ENCODE measurements at regions not wholly inside any gene's neighbourhood (a gene's known extent, or its start where the extent isn't known, plus 50 kb on each side); places are given as distances from the start of the nearest gene placed in this dataset.

DNA sequence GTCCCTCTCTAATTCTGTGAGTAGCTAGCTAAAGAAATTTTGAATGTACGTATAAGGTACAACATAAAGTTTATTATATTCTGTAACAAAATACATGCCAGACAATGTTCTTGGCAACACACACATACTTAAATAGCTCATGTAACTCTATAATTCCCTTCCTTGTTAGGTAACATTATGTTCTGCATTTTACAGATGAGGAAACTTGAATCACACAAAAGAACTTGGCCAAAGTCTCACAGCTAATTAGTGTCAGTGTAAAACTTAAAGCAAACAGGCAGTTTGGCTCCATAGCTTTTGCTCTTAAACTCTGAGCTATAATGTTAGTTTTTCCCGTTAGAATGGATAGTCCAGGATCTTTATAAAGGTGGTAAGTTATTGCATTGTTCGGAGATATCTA is 1091.8 kb upstream of the SLIT2 start:
- TF ChIP-seq, protein P1, sequence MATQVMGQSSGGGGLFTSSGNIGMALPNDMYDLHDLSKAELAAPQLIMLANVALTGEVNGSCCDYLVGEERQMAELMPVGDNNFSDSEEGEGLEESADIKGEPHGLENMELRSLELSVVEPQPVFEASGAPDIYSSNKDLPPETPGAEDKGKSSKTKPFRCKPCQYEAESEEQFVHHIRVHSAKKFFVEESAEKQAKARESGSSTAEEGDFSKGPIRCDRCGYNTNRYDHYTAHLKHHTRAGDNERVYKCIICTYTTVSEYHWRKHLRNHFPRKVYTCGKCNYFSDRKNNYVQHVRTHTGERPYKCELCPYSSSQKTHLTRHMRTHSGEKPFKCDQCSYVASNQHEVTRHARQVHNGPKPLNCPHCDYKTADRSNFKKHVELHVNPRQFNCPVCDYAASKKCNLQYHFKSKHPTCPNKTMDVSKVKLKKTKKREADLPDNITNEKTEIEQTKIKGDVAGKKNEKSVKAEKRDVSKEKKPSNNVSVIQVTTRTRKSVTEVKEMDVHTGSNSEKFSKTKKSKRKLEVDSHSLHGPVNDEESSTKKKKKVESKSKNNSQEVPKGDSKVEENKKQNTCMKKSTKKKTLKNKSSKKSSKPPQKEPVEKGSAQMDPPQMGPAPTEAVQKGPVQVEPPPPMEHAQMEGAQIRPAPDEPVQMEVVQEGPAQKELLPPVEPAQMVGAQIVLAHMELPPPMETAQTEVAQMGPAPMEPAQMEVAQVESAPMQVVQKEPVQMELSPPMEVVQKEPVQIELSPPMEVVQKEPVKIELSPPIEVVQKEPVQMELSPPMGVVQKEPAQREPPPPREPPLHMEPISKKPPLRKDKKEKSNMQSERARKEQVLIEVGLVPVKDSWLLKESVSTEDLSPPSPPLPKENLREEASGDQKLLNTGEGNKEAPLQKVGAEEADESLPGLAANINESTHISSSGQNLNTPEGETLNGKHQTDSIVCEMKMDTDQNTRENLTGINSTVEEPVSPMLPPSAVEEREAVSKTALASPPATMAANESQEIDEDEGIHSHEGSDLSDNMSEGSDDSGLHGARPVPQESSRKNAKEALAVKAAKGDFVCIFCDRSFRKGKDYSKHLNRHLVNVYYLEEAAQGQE (IDR thresholded peaks at IDR 0.05; ENCODE audit: insufficient read depth in 1 of 2, low read depth in 2 of 2, low read length in 2 of 2): no peak
- TF ChIP-seq FOXP2 (optimal IDR thresholded peaks at IDR 0.05; ENCODE audit: borderline replicate concordance, extremely low read depth, extremely low read length, insufficient read depth) (no peak), SIN3A (IDR thresholded peaks at IDR 0.05; ENCODE audit: borderline replicate concordance, insufficient read depth, low read length) (no peak), POLR2AphosphoS5 (IDR thresholded peaks at IDR 0.05; ENCODE audit: low read depth, low read length) (no peak), TAF1 (IDR thresholded peaks at IDR 0.05; ENCODE audit: borderline replicate concordance, insufficient read depth, low read length) (no peak)

GRCh38 chr4:19158107-19158809 is 1093.4 kb upstream of the SLIT2 start:
- TF ChIP-seq, protein P1 (IDR thresholded peaks at IDR 0.05; ENCODE audit: insufficient read depth in 1 of 2, low read depth in 2 of 2, low read length in 2 of 2): no peak
- TF ChIP-seq TAF1 (IDR thresholded peaks at IDR 0.05; ENCODE audit: borderline replicate concordance, insufficient read depth, low read length) (no peak), FOXP2 (optimal IDR thresholded peaks at IDR 0.05; ENCODE audit: borderline replicate concordance, extremely low read depth, extremely low read length, insufficient read depth) (no peak), POLR2AphosphoS5 (IDR thresholded peaks at IDR 0.05; ENCODE audit: low read depth, low read length) (no peak), SIN3A (IDR thresholded peaks at IDR 0.05; ENCODE audit: borderline replicate concordance, insufficient read depth, low read length) (no peak)

- TF ChIP-seq SIN3A (IDR thresholded peaks at IDR 0.05; ENCODE audit: borderline replicate concordance, insufficient read depth, low read length) (no peak), POLR2AphosphoS5 (IDR thresholded peaks at IDR 0.05; ENCODE audit: low read depth, low read length) (no peak), FOXP2 (optimal IDR thresholded peaks at IDR 0.05; ENCODE audit: borderline replicate concordance, extremely low read depth, extremely low read length, insufficient read depth) (no peak), TAF1 (IDR thresholded peaks at IDR 0.05; ENCODE audit: borderline replicate concordance, insufficient read depth, low read length) (no peak)
- TF ChIP-seq, protein P1 (IDR thresholded peaks at IDR 0.05; ENCODE audit: insufficient read depth in 1 of 2, low read depth in 2 of 2, low read length in 2 of 2): no peak
Measured at GRCh38 chr4:19156786-19157185, 1094.9 kb upstream of the SLIT2 start.

DNA sequence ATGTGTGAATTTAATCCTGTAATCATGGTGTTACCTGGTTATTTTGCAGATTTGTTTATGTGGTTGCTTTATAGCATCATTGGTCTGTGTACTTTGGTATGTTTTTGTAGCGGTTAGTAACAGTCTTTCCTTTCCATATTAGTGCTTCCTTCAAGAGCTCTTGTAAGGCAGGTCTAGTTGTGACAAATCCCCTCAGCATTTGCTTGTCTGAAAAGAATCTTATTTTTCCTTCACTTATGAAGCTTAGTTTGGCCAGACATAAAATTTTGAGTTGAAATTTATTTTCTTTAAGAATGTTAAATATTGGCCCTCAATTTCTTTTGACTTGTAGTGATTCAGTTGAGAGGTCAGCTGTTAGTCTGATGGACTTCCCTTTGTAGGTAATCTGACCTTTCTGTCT is 1096.1 kb upstream of the SLIT2 start:
- TF ChIP-seq TAF1 (IDR thresholded peaks at IDR 0.05; ENCODE audit: borderline replicate concordance, insufficient read depth, low read length) (no peak), POLR2AphosphoS5 (IDR thresholded peaks at IDR 0.05; ENCODE audit: low read depth, low read length) (no peak), SIN3A (IDR thresholded peaks at IDR 0.05; ENCODE audit: borderline replicate concordance, insufficient read depth, low read length) (no peak), FOXP2 (optimal IDR thresholded peaks at IDR 0.05; ENCODE audit: borderline replicate concordance, extremely low read depth, extremely low read length, insufficient read depth) (no peak)
- TF ChIP-seq, protein P1 (IDR thresholded peaks at IDR 0.05; ENCODE audit: insufficient read depth in 1 of 2, low read depth in 2 of 2, low read length in 2 of 2): no peak

All from PFSK-1 (cell line).